ENCODE measurements at regions not wholly inside any gene's neighbourhood (a gene's known extent, or its start where the extent isn't known, plus 50 kb on each side); places are given as distances from the start of the nearest gene placed in this dataset.

DNA sequence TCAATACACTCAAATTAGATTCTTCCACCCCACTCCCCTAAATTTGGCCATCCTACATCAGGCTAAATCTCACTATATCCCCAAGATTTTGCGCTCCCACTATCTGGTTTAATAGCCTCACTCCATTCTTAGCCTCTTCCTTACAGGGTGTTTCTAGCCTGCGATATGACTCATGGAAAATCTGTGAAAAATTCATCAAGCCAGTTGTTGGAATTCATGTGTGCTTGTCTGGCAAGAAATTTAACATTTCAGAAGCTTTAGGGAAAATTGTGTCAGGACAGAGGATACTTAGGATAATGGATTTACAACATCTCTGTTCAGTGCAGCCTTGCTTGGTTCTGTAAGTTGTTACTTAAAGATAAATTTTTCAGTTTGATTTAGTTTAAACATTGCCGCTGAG is 1249.9 kb upstream of the AUTS2 start:
- TF ChIP-seq EP300 (IDR thresholded peaks at IDR 0.05), result no peak
- no peak for TF ChIP-seq POLR2A (IDR thresholded peaks at IDR 0.05; ENCODE audit: low read depth)
- no peak for TF ChIP-seq POLR2AphosphoS5 (IDR thresholded peaks at IDR 0.05)
- TF ChIP-seq, protein P1, sequence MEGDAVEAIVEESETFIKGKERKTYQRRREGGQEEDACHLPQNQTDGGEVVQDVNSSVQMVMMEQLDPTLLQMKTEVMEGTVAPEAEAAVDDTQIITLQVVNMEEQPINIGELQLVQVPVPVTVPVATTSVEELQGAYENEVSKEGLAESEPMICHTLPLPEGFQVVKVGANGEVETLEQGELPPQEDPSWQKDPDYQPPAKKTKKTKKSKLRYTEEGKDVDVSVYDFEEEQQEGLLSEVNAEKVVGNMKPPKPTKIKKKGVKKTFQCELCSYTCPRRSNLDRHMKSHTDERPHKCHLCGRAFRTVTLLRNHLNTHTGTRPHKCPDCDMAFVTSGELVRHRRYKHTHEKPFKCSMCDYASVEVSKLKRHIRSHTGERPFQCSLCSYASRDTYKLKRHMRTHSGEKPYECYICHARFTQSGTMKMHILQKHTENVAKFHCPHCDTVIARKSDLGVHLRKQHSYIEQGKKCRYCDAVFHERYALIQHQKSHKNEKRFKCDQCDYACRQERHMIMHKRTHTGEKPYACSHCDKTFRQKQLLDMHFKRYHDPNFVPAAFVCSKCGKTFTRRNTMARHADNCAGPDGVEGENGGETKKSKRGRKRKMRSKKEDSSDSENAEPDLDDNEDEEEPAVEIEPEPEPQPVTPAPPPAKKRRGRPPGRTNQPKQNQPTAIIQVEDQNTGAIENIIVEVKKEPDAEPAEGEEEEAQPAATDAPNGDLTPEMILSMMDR (IDR thresholded peaks at IDR 0.05), result no peak

Data from esophagus muscularis mucosa (tissue), 4 donors.